PFSK-1 (cell line): ENCODE measurements at regions not wholly inside any gene's neighbourhood (a gene's known extent, or its start where the extent isn't known, plus 50 kb on each side); places are given as distances from the start of the nearest gene placed in this dataset.

Experiments used
- POLR2AphosphoS5 ChIP-seq: IDR thresholded peaks from 2 replicates; pipeline ENCODE4 v1.6.1; 2012; ENCODE audit warnings: low read depth, mild to moderate bottlenecking, control low read depth, low read length, moderate library complexity
- TF ChIP-seq, protein P1 (sequence below), 2 experiments: IDR thresholded peaks; 2 replicates each; pipeline versions ENCODE4 v1.6.1 to v1.8.0; 2011 to 2012; ENCODE audit warnings: low read depth in 2 of 2, low read length in 2 of 2, control low read depth in 1 of 2, inconsistent platforms in 1 of 2, mild to moderate bottlenecking in 1 of 2, moderate library complexity in 1 of 2; ENCODE audit not compliant: insufficient read depth in 1 of 2

DNA sequence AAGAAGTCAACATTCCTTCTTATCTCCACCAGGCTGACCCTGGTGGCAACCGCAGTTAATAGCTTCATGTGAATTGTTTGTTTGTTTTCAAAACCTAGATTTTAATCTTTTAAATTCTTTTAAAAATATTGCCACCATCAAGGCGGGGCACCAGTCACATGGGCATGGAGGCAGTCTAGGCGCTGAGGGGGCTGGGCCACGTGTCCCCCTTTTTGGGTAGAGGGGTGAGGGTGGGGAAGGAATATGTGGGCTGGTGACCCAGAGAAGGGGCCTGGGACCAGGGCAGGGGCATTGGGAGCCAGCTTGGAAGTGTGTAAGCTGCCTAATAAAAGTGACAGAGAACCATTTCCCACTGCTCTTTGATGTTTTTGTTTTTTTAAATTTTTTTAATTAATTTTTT lies 147.3 kb downstream of the GADD45G start:
- no peak for TF ChIP-seq POLR2AphosphoS5
- TF ChIP-seq, protein P1, sequence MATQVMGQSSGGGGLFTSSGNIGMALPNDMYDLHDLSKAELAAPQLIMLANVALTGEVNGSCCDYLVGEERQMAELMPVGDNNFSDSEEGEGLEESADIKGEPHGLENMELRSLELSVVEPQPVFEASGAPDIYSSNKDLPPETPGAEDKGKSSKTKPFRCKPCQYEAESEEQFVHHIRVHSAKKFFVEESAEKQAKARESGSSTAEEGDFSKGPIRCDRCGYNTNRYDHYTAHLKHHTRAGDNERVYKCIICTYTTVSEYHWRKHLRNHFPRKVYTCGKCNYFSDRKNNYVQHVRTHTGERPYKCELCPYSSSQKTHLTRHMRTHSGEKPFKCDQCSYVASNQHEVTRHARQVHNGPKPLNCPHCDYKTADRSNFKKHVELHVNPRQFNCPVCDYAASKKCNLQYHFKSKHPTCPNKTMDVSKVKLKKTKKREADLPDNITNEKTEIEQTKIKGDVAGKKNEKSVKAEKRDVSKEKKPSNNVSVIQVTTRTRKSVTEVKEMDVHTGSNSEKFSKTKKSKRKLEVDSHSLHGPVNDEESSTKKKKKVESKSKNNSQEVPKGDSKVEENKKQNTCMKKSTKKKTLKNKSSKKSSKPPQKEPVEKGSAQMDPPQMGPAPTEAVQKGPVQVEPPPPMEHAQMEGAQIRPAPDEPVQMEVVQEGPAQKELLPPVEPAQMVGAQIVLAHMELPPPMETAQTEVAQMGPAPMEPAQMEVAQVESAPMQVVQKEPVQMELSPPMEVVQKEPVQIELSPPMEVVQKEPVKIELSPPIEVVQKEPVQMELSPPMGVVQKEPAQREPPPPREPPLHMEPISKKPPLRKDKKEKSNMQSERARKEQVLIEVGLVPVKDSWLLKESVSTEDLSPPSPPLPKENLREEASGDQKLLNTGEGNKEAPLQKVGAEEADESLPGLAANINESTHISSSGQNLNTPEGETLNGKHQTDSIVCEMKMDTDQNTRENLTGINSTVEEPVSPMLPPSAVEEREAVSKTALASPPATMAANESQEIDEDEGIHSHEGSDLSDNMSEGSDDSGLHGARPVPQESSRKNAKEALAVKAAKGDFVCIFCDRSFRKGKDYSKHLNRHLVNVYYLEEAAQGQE (IDR thresholded peaks at IDR 0.05; ENCODE audit: insufficient read depth in 1 of 2, low read depth in 2 of 2, low read length in 2 of 2), result no peak
